HG03196 (cell line): ENCODE measurements at regions not wholly inside any gene's neighbourhood (a gene's known extent, or its start where the extent isn't known, plus 50 kb on each side); places are given as distances from the start of the nearest gene placed in this dataset.
"Not testable (repeated sequence)": the region's sequence is repeated elsewhere in the genome, so short reads cannot be mapped to it uniquely, and the experiment has no call there.

Experiments
- ATAC-seq: cut with Tn5 transposase; IDR thresholded peaks from one replicate; pipeline ENCODE4 v1.9.1; 2021; ENCODE audit not compliant: unreplicated experiment

DNA sequence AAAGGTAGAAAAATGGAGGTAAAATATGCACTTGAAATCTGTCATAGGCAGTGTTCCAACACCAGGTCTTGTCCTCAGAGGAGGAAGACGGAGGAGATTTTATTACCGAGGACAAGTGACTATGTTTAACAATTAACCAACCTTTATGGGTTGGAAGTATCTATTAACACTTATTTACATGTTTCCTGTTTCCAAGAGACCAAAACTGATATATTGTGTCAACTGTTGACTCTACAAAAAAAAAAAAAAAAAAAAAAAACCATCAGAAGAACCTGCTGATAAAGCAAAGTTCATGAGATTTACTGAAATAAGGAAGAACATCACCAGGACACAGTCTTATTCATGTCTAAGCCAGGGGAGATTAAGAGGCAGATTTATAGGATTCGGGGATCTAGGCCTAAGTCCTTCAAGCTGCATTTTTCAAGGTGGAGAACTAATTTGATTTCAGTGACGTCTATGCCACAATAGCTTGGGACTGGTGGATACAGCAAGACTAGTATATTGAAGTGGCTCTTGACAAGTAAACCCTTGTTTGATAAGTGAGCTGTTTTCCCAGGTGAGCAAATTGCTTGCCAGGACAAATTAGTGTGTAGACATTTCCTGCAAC, 126.6 kb upstream of the NAA20 start:
- no peak for ATAC-seq

DNA sequence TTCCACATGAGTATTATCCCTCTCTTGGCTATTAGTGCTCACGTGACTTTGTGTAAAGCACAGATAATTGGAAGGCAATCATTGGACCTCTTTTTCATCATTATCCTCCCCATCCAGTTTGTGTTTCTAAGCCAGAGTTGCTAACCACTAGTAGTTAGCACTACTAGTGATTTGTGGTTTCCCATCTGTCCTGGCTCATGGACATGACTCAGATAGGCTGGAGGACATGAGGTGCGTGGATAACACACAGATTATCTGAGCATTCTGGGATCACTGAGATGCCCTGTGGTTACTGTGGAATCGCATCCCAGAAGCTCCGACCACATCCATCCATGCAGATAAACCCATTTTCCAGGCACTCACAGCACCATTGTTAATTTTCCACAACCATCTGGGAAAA, 123.8 kb upstream of the NAA20 start:
- no peak for ATAC-seq

DNA sequence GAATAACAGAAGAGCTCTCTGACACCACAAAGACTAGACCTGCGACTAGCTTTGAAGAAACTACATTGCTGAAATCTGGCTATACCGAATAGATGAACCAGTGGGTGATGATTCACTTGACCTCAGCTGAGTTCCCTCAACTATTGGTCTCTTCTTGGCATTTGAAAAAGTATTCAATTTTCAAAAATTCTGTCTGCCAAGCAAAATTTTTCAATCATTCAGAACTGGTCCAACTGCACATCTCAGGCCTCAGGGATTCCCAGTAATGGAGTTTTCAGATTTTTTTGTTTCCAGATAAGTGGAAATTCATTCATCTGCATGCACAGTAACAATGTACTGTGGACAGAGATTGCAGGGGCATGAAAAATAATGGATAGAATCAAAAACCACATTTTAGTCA, 121.4 kb upstream of the NAA20 start:
- no peak for ATAC-seq

DNA sequence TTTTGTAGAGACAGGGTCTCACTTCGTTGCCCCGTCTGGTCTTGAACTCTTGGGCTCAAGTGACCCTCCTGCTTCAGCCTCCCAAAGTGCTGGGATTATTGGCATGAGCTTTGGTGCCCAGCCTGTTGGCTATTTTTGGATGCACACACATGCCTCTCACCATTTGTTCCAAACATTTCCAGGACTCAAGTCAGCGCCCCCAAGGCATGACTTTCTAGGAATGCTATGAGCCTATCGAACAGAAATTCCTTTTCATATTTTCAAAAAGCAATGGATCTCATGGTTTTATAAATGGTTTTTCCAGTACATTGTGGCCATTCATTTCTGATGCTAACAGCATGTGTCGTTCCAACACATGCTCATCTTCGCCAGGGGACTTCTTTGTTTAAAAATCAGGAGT, 119.3 kb upstream of the NAA20 start:
- ATAC-seq: no peak

DNA sequence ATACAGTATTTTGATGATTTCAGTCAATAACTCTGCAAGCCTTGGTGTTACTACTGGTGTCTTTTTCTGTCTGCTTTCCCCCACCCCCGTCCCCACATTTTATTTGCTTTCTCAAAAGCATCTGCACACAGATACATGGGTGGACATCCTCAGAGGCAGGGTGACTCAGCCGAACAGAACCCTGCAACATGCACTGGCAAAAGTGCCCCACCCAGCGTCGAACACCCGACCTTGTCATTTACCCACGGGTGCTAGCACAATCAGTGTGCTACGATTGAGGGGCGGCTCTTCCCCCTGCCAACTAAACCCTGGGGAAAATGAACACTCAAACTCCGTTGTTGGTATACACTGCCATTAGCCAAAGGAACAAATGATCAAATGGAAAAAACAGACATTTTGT, 115.9 kb upstream of the NAA20 start:
- ATAC-seq: no peak

DNA sequence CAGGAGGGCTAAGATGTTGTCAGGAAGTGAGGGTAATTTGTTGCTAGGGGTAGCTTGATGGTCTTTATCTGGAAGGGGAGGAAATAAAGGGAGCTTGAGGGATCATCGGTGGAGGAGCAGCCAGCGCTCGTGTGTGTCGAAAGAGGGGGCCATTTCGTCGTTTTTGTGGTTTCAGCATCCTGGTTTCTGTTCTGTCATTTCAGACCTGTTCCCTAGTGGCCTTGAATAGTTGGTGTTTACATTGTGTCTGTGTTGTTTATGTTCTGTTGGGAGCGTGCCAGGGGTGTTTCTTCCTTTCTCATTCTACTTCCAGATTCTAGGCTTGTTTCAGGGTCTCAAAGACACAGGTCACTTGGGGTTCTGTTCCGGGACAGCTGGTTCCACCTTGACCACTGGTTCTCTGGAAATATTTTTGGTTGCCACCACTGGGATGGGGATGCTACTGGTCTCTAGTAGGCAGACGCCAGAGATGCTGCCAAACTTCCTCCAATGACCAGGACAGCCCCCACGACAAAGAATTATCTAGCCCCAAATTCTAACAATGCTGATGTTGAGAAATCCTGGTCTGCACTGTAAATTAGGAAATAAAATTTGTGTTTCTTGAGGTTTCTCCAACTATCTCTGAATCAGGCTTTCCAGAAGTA, 113.9 kb upstream of the NAA20 start:
- ATAC-seq: no peak

DNA sequence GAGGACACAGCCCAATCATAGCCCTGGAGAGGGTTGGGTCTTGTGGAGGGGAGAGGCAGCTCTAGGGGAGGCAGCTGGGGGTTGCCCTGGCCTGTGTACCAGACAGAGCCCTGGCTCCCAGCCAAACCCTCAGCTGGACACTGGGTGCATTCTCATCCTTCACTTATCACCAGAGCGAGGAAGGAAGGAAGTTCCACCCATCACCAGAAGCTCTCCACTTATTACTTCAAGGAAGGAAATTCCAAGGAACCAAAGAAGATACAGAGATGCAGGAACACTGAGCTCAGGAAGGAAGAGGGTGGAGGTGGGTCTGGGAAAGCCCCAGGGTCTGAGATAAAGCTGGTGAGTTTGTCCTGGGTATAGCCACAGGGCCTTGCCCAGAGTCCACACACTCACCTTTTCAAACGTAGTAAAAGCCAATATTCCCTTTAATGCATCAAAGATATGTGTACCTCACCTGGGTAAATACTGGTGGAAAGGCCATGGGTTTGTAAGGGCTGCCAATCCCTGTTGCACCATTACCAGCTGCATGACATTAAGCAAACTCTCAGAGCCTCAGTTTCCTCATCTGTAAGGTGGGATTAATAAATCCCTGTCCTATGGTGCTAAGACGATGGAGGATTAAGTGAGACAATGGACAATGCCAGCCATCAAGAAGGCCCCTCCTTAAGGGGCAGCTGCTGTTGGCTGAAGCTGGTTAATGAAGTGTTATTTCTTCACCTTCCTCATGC, 109.7 kb upstream of the NAA20 start:
- ATAC-seq: no peak

DNA sequence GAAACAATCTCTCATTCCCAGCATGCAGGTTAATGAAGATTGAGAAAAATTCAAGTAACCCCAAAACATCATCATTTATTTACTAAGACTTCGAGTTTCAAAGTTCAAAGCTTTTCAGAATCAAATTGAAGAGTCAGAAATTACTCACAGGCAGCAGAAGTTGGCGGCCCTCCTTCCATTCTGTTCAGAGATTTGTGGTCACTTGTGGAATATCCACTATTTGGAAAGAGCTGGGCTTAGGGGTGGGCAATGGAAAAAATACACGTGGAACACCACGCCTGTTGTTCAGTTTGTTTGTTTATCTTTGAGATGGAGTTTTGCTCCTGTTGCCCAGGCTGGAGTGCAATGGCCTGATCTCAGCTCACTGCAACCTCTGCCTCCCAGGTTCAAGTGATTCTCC, 108.6 kb upstream of the NAA20 start:
- no peak for ATAC-seq

DNA sequence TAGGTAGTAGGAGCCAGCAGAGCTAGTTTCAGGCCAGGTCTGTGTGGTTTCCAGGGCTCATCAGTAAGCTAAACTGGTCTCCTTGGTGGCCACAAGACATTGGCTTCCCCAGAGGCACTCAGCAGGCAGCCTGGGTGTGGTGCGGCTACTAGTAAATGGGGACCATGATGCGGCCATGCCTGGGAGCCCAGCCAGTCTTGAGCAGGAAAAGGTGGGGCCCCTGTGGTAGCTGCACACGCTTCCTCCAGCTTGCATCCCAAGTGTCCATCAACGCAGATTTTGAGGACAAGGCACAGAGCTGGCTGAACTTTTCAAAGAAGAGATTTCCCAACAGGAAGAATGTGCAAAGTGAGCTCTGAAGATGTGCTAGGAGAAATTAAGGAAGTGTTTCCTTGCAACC, 107.4 kb upstream of the NAA20 start:
- ATAC-seq: no peak

DNA sequence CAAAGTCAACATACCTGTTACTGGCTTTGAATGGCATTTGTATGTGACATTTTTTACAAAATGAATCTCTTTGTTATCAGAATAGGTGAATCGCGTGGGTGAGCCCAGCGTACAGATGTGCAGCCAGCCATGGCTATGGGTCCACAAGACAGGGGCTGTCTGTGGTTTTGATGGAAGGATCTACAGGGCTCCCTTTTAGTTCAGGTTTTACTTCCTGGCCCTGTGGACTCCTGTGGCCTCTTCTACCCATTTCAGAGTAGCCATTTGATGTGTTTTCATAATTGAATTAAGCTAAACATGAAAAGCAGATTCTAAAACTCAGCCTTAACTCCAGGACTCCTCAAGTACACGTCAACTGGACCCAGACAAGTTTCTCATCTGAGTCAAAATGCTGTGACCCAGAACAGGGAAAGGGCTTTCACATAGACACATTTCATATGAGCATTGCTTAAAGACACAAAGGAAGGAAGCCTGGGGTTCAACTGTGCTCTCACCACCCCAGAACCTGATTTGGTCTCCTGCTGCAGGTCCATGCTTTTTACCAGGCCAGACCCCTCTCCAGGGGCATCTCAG, 105.3 kb upstream of the NAA20 start:
- no peak for ATAC-seq

DNA sequence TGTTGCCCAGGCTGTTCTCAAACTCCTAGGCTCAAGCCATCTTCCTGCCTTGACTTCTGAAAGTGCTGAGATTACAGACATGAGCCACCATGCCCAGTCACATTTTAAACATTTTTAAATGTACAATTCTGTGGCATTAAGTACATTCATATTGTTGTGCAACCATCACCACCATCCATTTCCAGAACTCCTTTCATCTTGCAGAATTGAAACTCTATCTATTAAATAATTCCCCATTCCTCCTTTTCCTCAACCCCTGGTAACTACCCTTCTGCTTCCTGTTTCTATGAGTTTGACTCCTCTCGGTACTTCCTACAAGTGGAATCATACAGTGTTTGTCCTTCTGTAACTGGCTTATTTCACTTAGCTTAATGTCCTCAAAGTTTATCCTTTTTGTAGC, 103.8 kb upstream of the NAA20 start:
- ATAC-seq: no peak

DNA sequence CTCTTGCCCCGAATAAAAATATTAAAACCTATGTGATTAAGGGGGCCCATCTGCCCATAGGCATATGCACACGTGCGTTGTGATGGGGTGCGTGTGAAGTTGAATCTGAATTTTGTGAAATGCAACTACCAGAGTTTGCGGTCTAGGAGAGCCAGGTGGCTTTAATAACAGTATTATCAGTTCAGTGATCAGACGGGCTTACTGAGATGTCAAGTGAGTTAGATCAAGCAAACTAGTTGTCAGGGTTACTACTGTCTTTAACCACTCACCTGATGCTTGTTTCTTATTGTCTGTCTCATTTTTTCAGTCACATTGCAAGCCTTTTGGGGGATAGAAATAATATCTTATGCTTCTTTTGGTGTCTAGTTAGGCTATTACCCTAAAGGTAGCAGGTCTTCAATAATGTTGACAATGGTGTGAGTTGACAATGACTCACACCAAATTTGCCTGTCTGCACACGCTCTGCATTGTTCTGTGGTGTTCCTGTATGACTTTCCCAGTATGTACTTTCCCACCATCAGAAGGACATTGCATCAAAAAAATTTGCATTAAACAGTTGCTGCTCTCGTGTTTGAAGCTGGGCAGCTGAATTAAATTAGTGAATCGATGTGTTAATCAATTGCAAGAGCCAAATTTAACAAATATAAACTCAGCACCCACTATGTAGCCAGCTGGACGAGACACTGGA, 103.1 kb upstream of the NAA20 start:
- ATAC-seq: no peak

DNA sequence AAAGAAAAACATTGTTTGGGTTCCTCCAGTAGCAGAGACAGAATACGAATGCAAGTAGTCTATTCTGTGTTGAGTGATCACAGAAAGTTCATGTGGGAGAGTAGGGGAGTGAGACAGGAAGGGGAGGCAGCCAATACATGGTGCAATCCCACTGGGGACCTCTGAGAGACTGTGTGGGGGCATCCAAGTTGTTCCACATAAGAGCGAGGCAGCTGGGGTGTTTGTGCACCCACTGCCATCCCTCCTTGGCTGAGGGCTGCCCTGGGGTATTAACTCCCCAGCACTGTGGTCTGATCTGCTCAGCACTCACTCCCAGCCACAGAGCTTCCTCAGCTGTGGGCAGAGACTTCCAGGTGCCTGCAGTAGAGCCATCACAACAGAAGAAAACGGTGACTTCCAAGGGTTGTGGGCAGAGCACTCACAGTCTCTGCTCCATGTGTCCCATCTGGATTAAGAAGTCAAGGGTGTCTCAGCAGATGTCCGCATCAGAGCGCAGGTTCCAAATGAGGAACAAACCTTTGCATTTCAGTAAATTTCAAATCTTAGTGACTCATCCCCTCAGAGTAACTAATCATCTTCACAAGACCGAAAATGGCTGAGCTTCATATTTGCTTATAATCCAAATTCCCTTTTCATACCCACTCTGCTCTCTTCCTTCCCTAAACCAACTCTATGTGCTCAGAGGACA, 101.9 kb upstream of the NAA20 start:
- ATAC-seq: no peak

DNA sequence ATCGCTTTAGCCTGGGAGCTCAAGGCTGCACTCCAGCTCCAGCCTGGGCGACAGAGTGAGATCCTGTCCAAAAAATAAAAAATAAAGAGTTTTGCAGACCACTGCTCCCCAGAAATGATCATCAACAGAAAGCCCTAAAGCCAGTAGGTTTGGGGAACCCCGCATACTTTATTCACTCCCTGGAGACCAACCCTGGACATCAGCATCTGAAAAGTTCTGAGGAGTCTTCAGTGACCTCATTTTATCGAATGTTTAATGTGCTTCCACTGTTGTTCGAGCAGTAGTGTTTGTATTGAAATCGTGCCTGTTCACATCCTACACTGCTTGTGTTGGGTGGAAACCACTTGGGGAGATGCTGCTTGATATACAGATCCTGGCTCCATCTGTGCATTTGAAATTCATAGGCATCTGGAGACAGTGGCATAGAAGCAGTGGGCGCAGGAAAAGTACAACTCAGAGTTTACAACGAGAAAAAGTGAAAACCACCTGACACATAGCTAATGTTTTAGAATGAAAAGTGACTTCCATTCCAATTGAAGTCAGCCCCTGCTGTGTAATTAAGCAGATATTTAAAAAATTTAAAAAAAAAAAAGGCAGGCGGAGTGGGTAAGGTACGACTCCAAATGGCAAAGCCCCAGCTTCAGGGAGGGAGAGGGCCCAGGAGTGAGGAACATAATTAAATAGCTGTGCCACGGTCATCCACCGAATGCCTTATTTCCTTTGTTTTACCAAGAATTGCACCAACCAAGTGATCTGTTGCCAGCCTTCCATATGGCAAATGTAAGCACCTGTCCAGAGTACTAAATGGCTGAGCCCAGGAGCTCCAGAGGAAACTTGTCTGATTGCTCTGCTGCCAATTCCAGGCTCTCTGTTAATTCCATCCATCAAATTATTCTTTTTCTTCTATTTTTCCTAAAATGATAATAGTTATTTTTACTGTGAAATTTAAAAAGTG, 100.4 kb upstream of the NAA20 start:
- ATAC-seq: no peak

DNA sequence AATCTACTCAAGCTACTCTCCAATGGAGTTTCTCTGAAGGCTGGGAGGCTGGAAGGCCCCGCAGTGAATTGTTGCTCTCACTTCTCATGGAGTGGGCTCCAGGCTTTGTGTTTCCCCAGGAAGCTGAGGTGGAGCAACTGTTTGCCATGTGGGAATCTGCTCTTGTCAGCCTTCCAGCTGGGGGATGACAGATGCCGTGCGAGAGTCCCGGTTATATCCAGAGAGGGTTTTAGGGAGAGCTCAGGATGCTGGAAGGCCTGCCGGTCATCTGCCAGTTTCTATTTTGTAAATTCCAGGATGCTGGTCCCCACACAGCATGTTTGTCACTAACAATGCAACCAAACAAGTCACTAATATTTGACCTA, 98.2 kb upstream of the NAA20 start:
- no peak for ATAC-seq

DNA sequence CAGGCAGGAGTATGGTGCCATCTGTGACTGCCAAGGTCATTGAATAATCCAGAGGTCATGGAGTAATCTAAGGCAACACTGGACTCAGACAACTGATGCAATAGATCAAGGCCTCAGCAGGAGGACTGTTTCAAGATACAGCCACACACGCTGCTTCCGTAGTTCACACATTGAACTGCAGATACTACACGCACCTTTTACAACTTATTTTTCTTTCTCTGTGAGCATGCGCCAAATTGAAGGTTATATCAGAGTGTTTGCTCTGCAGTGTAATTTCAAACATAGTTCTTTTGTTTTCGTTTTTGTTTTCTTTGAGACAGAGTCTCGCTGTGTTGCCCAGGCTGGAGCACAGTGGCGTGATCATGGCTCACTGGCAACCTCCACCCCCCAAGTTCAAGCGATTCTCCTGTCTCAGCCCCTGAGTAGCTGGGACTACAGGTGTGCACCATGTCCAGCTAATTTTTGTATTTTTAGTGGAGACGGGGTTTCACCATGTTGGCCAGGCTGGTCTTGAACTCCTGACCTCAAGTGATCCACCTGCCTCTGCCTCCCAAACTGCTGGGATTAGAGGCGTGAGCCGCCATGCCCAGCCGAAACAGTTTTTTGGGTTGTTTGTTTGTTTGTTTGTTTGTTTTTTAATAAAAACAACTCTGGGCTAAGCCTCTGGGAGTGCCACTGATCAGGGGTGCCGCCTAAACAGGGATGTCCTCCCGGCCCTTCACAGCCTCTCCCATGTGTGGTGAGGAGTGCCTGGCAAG, 96.6 kb upstream of the NAA20 start:
- no peak for ATAC-seq

DNA sequence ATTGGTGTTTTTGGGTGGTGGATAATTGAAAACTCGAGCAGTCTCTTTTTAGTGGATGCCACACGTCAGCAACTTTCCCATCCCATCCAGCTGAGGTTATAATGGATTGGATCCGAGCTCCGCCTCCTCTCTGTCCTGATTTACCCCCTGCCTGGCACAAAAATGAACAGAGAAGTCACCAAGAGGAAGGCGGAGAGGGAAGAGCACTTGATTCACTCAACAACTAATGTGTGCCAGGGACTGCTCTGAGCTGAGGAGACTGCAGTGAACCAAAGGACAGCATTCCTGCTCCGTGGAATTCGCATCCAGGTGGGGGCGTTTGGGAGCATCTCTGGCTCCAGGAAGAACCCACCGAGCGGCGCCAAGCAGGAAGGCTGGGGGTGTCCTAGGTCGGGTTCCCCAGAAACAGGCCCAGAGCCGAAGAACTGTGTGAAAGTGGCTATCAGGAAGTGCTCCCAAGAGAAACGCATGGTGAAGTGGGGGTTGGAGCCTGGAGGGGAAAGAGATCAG, 95.8 kb upstream of the NAA20 start:
- ATAC-seq: no peak

DNA sequence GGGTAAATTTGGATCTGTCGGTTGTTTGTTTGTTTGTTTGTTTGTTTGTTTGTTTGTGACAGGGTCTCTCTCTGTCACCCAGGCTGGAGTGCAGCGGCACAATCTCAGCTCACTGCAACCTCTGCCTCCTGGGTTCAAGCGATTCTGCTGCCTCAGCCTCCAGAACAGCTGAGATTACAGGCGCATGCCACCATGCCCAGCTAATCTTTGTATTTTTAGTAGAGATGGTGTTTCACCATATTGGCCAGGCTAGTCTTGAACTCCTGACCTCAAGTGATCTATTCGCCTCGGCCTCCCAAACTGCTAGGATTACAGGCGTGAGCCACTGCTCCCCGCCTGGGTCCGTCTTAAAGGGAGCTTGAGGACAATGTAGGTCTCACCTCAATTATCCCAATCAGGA, 95.3 kb upstream of the NAA20 start:
- ATAC-seq: not testable (repeated sequence)

DNA sequence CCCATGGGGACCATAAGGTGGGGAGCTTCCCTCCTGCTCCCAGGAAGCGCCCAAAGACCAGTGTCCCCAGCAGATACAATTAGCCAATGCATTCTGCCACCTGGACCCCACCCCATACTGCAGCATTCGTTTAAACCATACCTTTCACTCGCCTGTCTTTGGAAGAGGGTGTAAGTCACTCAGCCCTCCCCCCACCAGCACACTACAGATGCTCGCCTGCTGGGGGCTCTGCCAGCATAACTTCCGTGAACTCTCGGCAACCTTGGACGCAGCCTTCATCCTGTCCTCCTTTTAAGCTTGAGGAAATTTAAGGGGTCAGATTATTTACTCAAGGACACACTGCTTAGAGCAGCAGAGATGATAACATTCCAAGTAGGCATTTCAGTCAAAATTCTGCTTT, 94.4 kb upstream of the NAA20 start:
- ATAC-seq: no peak
